ENCODE measurements at regions not wholly inside any gene's neighbourhood (a gene's known extent, or its start where the extent isn't known, plus 50 kb on each side); places are given as distances from the start of the nearest gene placed in this dataset.

GRCh38 chr2:181308766-181309515 is 148.2 kb upstream of the ITGA4 start:
- DNase-seq (ENCODE audit: low spot score) (no peak), ATAC-seq (no peak), FAIRE-seq (no peak)
- no peak overlapping the region for H2AFZ ChIP-seq (ENCODE audit: low read length)
- no peak overlapping the region for H3K9ac ChIP-seq (ENCODE audit: insufficient read depth, low read depth, low read length)
- in situ Hi-C loops (cut with HindIII; ENCODE audit: extremely low pct_ligation_motif_present, low pct_unique_long_range_greater_than_20kb): no loop called here
- no peaks in the 10 kb centered on the region for H3K9me3 ChIP-seq (ENCODE audit: low read length)
- no TSS peak for BruUV-seq (replicated peaks)
- intact Hi-C loops (cut with micrococcal nuclease; ENCODE audit: unreplicated experiment): loop anchor here (2.0 kb wide), 1 partner anchor 84 kb away; no protein-coding TSS in a partner anchor
- H3K4me1 ChIP-seq (ENCODE audit: insufficient read depth, low read length): peaks cover 23% of the 10 kb centered on the region
- no peak overlapping the region for H3K4me2 ChIP-seq (ENCODE audit: low read depth, low read length)
- H3K36me3 ChIP-seq (replicated peaks in 1 of 2; ENCODE audit: control insufficient read depth in 1 of 2, insufficient read depth in 2 of 2, low read length in 2 of 2): no peaks in the 10 kb centered on the region
- ChIA-PET POLR2A (no interaction called here), CTCF (ENCODE audit: low intra/inter-chr PET ratio, low total read pairs) (no interaction called here)
- H3K79me2 ChIP-seq (ENCODE audit: insufficient read depth, low read length): no peaks in the 10 kb centered on the region
- TF ChIP-seq NFE2L2 (IDR thresholded peaks at IDR 0.05; ENCODE audit: low read length) (no peak), ZNF782 (CRISPR knock-in tag; IDR thresholded peaks at IDR 0.05; ENCODE audit: borderline replicate concordance) (no peak), ZNF720 (CRISPR knock-in tag; IDR thresholded peaks at IDR 0.05) (no peak), ZNF558 (CRISPR knock-in tag; IDR thresholded peaks at IDR 0.05; ENCODE audit: borderline replicate concordance) (no peak), ZBTB1 (CRISPR knock-in tag; IDR thresholded peaks at IDR 0.05; ENCODE audit: borderline replicate concordance) (no peak), SIX4 (CRISPR knock-in tag; IDR thresholded peaks at IDR 0.05) (no peak), ZBTB43 (CRISPR knock-in tag; conservative IDR thresholded peaks at IDR 0.05) (no peak), RFX1 (IDR thresholded peaks at IDR 0.05) (no peak), ZNF24 (IDR thresholded peaks at IDR 0.05) (no peak), RBFOX2 (IDR thresholded peaks at IDR 0.05; ENCODE audit: low read depth, low read length) (no peak), MYPOP (CRISPR knock-in tag; IDR thresholded peaks at IDR 0.05) (no peak), ETV6 (CRISPR knock-in tag; conservative IDR thresholded peaks at IDR 0.05) (no peak), ZNF251 (CRISPR knock-in tag; IDR thresholded peaks at IDR 0.05) (no peak), ZNF329 (CRISPR knock-in tag; IDR thresholded peaks at IDR 0.05; ENCODE audit: low read depth) (no peak), DR1 (CRISPR knock-in tag; IDR thresholded peaks at IDR 0.05) (no peak), FOXC1 (CRISPR knock-in tag; IDR thresholded peaks at IDR 0.05; ENCODE audit: borderline replicate concordance) (no peak)
- no peaks in the 10 kb centered on the region for H4K20me1 ChIP-seq (ENCODE audit: insufficient read depth, low read length)
- no peaks in the 10 kb centered on the region for H3K27me3 ChIP-seq (ENCODE audit: control insufficient read depth in 1 of 2, insufficient read depth in 2 of 2, low read length in 2 of 2)
- H3K27ac ChIP-seq (ENCODE audit: extremely low read length, insufficient read depth, low read length): no peak overlapping the region
- H3K4me3 ChIP-seq (replicated peaks in 1 of 3; ENCODE audit: insufficient read depth in 1 of 3, low read depth in 2 of 3, low read length in 3 of 3): no peak overlapping the region
- 28% methylated on average over 5 of the region's 5 CpGs for WGBS (ENCODE audit: low lambda C conversion rate)

Data from HepG2 (cell line).